LNCAP (cell line): ENCODE measurements at regions not wholly inside any gene's neighbourhood (a gene's known extent, or its start where the extent isn't known, plus 50 kb on each side); places are given as distances from the start of the nearest gene placed in this dataset.

Experiments
- CTCF ChIP-seq: fragments of 450-650 bp; IDR thresholded peaks from 2 replicates; pipeline ENCODE4 v1.5.1; 2017; ENCODE audit warnings: mild to moderate bottlenecking

GRCh38 chr14:51189600-51190376, 50.3 kb upstream of the TMX1 start:
- no peak for TF ChIP-seq CTCF
